SU-DHL-6 (cell line): ENCODE measurements at regions not wholly inside any gene's neighbourhood (a gene's known extent, or its start where the extent isn't known, plus 50 kb on each side); places are given as distances from the start of the nearest gene placed in this dataset.

Experiments used
- CTCF ChIP-seq: fragments of 200-600 bp; sonication (generic); IDR thresholded peaks from one replicate; pipeline ENCODE4 v1.5.1; 2017; ENCODE audit warnings: antibody characterized with exemption, mild to moderate bottlenecking, low read length, moderate library complexity; ENCODE audit not compliant: insufficient read depth, poor library complexity, severe bottlenecking
- EZH2phosphoT487 ChIP-seq: fragments of 200-600 bp; sonication (generic), shearing (Covaris generic); conservative IDR thresholded peaks from 2 replicates; pipeline ENCODE4 v1.6.1; 2018; ENCODE audit warnings: mild to moderate bottlenecking, antibody characterized with exemption, low read length, moderate library complexity, mixed read lengths

GRCh38 chr2:239756790-239757760 lies 268.1 kb downstream of the NDUFA10 start:
- no peak for TF ChIP-seq EZH2phosphoT487
- no peak for TF ChIP-seq CTCF
